GM19023 (cell line): ENCODE measurements at regions not wholly inside any gene's neighbourhood (a gene's known extent, or its start where the extent isn't known, plus 50 kb on each side); places are given as distances from the start of the nearest gene placed in this dataset.

ENCODE experiments used
- ATAC-seq: cut with Tn5 transposase; IDR thresholded peaks from one replicate; pipeline ENCODE4 v1.9.1; 2021; ENCODE audit warnings: mild to moderate bottlenecking, moderate library complexity; ENCODE audit not compliant: unreplicated experiment

DNA sequence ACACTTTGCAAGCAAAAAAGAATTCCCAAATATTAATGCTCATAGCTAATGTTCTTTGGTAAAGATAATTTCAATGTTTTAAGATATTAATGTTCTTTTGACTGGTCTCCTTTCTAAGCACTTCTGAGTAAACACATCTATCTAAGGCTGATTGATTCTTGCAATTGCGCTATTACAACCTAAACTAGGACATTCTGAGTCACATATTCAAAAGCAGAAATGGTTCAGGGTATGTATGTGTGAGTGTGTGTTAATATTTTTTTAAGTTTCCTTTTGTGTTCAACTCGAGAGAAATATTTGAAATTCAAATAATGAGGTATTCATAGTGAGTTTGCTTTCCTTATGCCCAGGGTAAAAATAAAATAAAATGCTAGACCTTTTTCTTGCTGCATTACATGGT lies 203.6 kb upstream of the GRIK3 start:
- ATAC-seq = no peak

DNA sequence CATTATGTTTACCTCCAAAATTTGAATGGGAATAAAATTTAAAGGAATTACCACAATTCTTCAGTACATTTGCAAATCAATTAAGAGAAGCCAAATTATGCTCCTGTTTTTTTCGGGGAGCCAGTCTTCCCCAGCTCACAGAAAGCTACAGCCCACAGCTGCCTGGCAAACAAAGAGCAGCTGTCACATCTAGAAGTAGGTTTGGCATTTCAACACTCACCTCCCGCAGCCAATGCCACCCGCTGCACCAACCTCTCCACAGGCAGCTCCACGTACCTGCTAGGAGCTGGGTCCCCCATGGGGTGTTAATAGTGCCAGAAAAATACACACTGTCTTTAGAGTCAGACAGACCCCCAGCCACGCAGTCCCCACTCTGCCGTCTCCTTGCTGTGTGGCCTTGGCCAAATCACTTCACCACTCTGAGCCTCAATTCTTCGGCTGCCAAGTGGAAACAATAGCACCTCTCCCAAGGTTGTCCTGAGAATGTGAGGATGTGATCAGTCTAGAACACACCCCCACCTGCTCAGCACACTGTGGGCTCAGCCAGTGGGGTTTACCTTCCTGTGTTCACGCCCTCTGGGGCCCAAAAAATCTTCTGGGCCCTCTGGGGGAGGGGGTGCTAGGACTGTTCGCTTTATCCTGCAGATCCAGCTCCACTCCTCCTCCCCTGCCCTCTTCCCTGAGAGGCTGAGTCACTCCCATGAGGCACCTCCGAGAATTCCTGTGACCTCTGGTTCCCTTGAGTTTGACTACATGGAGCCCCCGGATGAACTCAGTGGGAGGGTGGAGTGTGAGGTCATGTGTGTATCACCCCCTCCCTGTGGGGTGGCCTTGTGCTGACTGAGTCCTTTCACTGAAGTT lies 204.3 kb upstream of the GRIK3 start:
- ATAC-seq = no peak

DNA sequence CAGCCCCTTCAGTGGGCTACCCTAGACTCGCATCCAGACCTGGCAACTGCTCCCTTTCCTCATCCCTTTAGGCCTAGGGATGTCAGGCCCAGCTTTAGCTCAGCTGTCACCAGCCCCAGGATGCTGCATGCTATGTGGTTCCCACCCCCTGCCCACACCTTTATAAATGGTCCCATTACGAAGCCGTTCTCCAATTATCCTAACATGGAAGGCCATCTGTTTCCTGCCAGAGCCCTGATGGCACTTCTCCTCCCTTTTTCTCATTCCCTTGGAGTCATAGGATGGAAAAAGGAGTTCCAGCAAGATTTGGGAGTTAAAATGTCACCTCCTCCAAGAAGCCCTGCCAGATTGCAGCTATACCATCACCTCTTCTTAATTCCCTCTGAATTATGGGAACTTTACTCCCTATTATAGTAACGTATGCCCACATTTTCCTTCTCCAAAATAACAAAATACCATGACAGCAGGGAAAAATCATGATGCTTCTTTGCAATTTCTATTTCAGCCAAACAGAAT lies 205.0 kb upstream of the GRIK3 start:
- ATAC-seq = no peak

DNA sequence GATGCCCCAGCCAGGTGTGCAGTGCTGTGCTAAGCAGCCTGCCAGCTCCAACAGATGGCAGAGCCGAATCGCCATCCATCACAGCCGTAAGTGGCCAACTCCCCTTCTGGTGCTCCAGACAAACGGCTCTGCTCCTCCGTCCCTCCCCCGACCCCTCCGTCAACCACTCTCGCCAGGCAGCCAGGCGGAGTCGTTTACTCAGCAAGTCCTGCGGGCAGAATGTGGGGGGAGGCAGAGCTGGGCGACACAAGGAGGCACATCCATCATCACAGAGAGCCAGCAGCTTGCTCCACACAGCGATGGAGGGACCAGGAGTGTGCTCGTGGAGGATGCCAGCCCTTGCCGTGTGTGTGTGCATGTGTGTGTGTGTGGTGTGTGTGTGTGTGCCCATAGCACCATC lies 206.6 kb upstream of the GRIK3 start:
- no peak for ATAC-seq

DNA sequence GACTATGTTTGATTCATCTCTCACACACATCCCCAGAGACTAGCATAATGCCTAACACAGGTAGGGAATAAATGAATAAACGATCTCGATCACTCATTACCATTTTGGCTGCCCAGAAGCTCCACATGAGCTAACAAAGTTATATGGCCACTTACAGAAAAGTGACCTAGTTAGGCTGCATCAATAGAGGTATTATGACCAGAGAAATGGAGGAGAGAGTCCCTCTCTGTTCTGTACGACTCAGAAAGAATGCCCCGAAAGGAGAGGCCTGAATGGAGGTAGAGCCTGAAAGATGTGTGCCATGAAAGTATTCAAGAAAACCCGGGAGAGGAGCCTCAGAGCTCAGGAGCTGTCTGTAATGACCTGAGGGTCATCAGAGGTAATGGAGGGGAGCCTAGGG lies 208.2 kb upstream of the GRIK3 start:
- no peak for ATAC-seq

DNA sequence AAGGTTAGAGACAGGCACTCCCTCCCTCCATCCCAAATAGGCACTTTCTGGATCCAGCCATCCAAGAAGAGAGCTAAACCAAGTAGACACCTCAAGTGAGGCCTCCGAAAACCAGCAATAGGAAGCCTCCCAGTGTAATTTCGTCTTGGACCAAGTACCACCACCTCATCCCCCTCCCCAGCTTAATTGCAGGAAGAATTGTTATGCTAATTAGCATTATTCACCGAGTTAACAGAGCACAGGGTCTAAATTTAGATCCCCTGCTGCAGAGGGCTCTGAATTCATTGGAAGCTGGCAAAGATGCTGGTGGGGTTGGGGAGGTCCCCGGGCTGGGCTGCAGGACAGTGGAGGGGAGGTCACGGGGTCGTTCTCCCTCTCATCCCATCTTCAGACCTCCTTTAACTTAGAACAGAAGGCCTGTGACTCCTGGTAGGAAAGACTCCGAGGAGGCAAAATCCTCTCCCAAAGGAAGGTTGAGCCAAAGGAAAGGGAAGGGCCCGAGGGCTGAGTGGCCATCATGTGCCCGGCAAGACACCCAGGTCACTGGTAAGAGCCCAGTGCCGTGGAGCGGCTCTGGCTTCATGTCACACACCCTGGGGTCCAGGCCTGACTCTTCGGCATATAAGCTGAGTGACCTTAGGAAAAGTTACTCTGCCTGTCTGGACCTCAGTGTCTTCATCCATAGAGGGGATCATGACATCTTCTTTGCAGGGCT lies 209.2 kb upstream of the GRIK3 start:
- no peak for ATAC-seq

DNA sequence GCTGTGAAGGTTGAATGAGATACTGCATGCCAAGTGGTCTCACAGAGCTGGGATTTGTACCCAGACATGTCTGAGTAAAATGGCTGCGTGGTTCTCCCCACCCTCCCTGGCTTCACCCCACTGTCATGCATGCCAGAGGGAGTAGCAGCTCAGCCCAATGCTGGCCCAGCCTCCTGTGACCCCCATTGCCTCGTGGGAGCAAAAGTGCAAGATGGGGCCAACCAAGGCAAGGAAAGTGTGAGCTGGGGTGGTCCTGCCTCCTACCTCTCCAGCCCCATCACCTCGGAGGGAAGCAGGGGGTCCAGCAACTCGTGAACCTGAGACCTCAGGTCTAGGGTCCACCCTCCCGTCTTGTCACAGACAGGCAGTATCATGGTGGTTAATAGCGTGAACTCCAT lies 209.8 kb upstream of the GRIK3 start:
- ATAC-seq = no peak

DNA sequence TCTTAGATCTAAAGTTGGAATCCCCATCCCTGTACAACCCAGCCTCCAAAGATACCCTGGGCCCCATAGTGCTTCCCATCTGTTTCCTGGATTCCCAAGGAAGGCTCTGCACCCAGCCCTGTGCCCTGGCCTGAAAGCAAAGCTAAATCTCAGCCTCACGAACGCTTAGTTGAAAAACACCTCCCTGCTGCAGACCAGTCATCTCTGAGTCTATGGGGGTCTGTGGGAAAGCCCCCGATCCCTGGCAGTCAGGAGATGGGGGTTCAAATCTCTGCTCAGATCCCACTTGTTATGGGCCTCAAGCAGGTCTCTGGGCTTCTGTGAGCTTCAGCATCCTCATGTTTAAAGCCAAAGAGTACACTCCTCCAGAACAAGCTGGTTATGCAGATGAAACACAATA lies 210.5 kb upstream of the GRIK3 start:
- no peak for ATAC-seq

DNA sequence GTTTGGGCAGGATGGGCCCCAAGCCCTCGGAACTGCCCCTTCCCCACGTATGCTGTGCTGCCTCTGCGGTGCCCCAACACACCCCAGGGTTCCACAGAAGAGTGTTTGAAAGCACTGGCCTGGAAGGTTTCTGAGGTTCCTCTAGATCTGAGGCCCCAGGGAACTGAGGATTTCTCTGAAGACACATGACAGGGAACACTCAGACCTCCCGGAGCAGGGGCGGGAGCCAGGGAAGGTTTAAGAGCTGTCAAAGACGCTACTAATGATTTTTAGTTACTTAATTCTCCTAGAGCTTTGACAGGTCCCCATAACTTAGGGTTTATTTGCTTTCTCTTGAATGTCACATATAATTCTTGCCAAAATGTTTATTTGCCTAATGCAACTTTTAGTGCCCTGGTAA lies 212.3 kb upstream of the GRIK3 start:
- no peak for ATAC-seq

DNA sequence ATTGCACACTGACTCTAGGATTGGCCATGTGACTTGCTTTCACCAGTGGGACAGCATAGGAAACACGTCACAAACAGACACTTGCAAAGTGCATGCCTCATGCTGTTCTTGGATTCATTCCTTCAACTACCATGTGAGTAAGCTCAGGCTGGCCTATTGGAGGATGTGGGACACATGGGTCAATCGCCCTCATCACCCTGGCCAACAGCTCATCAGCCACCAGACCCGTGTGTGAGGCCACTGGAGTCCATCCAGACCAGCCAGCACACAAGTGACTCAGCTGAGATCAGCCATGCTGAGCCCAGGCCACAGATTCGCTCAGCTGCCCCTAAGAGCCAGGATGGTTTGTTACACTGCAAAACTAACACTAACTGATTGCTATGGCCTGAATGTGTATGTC lies 216.1 kb upstream of the GRIK3 start:
- ATAC-seq = no peak

DNA sequence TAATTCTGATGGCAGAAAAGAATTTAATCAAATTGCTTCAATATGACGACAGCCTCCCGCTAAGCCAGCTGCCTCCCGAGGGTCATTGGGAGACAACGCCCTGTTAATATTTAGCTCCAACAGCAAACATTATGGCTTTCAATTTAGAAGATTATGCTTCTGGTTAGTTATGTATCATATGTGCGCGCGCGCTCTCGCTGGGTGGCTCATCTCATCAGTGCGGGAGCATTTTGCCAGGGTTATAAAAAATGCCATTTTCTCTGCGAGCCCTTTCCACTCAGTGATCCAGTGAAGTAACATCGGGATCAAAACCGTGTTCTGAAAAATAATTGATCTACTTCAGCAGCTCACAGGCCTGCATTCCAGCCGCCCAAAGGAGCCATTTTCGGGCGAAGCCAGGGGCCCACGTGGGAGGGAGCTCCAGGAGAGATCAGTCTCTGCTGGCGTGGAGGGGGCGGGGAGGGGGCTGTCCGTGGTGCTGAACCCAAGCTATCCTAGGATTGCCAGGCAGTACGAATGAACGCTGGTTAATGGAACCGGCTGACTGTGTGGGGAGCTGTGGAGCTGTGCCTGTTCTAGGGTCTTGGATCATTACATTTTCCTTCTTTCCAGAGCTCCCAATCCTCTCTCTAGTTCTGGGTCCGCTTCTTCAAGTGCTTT lies 219.1 kb upstream of the ZC3H12A start:
- no peak for ATAC-seq

DNA sequence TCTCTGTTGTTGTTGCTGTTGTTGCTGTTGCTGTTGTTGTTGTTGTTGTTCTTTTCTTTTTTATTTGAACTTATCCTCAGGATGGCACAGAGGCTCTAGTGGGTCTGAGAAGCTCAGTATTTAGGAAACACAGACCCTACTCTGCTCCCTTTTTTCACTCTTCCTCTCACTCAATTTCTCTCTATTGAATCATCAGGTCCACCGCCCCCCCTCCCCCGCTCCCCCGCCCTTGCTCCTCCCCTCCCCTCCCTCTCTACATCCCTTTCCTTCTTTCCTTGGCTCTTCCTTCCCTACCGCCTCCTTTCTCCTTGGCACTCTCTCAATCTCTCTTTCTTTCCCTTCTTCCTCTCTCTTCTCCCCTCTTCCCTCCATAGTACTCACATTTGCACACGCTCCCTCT lies 218.5 kb upstream of the ZC3H12A start:
- no peak for ATAC-seq

DNA sequence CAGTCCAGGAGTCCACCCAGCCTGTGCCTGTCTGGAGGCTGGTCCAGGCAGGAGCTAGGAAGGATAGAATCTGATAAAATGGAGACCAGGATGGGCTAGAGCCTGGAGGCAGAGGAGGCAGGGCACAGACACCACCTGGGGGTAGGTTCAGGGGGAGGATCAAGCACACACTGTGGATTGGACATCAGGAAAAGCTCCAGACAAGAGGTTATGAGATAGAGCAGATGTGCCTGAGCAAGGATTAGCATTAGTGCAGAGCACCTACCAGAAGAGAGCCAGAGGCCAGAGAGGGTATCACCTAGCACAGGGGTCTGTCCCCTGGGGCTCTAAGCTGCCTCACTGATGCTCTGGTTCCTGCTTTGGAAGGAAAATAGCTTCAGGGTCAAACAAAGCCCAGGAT lies 216.7 kb upstream of the ZC3H12A start:
- ATAC-seq = no peak

DNA sequence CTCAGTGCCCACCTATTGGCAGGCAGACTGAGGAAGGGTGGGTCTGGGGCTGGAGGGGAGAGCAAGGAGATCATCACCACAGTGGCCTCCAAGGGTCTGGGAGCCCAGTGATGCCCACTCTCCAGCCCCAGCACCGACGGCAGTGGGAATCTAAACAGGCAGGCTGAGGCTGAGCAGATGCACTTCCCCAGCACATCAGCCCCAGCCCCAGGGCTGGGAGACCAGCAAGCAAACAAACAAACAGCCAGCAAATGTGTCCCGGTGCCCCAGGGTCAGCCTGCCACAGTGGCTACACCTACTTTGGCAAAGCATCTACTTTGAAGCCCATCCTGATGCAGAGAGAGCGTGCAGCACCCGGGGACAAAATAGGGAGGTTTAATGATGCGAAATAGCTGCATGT lies 216.3 kb upstream of the ZC3H12A start:
- no peak for ATAC-seq

DNA sequence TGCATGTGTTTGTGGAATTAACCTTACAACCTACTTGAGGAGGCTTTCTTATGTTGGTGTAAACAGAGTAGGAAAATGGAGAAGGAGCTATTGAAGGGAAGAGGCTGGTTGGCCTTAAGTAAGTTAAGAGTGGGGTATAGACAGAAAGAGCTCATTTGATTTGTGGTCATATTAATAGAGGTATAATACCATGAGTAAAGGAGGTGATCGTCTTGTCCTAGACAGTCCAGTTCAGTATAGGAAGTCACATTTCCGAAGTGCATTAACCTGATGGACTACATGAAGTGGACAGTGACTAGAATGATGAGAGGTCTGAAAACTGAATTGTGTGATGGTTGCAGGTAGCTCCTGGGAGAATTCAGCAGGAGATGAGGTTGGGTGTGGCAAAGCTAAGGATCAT lies 215.4 kb upstream of the ZC3H12A start:
- ATAC-seq = no peak

DNA sequence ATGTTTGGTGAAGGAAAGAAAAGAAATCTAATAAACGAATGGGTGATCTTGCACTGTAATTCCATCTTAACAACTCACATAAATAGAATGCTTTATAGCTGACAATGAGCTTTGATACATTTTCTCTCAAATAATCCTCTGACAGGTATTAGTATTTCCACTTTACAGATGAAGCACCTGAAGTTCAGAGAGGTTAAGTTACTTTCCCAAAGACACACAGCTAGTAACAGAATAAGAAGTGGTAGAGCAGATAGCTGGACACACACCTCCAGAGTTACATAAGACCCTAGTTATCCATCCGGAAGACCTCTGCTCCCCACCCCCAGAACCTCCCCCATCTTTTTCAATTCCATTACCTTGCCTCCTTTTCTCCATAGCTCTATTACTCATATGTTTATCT lies 213.3 kb upstream of the ZC3H12A start:
- ATAC-seq = no peak

DNA sequence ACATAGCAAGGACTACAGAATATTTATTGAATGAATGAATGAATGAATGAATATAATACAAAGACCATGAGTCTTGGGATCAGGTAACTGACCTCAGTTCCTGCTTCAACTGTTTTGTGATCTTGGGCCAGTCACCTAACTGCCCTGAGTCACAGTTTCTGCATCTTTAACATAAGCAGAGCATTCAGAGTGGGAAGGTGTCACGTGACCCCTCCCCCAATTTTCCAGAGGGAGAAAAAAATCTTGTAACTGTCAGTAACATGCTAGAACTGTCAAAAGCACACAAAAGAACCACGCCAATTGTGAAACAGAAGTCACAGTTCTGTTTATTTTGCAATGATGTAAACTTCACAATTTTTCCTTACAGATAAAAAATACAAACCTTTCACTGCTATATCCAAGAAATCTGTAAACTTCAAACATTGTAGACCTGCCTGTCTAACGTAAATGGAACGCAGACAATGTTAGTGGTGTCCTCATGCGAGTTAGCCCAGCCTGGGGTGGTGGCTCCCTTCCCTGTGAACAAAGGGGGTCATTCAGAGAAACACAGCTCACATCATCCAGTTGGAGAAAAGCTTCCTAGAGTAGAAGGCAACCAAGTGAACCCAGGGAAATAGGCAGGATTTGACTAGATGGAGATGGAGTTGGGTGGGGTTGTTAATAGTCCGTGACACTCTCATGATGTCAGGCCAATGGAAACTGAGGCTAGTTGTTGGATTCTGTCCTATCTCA lies 211.8 kb upstream of the ZC3H12A start:
- ATAC-seq = no peak

DNA sequence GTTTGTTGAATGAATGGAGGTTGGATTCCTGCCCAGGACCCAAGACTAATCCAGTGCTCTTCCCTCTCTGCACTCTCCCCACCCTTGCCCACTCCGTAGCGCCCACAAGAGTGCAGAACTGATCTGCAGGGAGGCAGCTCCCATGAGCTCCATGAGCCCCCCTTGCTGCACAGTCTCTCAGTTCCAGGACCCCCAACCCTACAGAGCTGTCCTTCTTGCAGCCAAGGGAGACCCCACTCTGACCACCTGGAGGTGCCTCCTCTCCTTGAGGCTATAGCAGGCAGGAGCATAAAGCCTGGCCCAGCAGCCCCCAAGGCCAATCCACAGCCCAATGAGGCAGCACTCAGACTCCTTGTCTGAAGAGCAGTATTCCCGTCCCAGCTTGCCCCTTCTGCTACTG lies 209.2 kb upstream of the ZC3H12A start:
- ATAC-seq = no peak

DNA sequence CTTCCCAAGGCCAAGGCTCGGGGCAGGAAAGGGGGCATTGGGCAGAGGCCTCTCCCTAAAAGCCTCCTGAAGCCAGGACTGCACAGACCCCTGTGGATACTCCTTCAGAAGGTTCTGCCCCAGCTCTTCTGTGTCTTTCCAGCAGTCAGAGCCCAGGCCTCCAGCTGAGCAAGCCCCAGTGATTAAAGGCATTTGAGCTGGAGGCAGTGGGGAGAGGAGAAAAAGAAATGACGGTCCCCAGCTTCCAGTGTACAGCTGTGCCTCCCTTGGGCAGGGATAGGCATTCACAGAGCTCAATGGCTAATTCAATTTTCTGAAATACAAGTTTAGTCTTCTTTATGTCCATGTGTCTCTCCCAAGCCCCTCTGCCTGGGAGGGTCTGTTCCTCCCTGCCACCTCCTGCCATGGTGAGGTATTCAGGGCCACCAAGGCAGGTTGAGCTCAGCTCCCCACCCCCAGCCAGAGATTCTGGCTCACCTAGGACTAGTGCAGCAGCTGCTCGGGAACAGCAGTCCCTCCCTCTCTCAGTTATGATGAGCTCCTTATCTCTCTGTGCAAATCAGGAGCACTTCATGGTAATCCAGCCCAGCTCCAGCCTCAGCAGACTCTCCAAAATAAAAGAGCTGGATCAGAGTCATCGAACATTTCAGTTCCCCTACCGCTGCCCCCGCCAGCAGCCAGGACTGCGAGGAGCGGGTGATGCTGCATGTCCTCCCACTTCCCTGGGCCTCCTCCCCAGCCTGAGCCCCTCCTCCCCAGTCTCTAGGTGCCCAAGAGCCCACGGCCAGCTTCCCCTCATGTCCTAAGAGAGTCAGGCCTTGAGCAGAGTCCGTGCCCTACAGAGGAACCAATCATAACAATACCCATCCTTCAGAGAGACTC lies 208.4 kb upstream of the ZC3H12A start:
- no peak for ATAC-seq
